ENCODE measurements at regions not wholly inside any gene's neighbourhood (a gene's known extent, or its start where the extent isn't known, plus 50 kb on each side); places are given as distances from the start of the nearest gene placed in this dataset.

DNA sequence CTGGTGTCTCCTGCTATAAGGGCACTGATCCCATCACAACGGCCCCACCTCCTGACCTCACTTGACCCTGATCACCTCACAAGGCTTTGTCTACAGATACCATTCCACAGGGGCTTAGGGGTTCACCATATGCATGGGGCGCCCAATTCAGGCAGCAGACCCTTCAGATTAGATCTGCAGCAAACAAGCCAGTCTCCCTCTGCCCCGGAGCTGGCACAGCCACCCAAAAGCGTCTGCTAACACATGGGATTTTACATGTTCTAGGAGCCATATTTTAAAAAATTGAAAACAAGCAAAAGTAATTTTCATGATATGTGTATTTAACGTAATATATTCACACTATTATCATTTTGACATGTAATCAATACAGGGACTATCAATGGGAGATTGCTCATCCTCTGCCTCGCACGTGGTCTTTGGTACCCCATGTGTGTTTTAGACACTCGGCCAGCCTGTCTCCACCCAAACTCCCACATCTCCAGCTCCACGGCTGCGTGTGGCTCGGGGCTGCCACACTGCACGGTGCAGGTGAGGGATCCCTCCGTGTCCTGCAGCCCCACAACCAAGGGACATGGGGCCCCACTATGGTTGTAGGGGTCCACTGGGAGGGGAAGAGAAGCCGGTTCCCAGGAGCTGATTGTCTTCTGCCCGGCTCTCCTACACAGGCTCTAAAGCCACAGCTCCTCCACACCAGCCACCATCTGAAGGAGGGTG, 107.6 kb downstream of the RBFOX3 start:
- Histone ChIP-seq H3K23me2 (ENCODE audit: insufficient read length, low read depth, low read length, poor library complexity, severe bottlenecking) (no peaks in the 10 kb centered on the region), H2AK5ac (ENCODE audit: insufficient read length, low read length) (no peak overlapping the region), H3K79me1 (ENCODE audit: insufficient read depth, low read depth, low read length, poor library complexity, severe bottlenecking) (no peaks in the 10 kb centered on the region), H2BK120ac (ENCODE audit: low read depth, low read length, poor library complexity, severe bottlenecking) (no peak overlapping the region), H4K8ac (replicated peaks; ENCODE audit: insufficient read length, low read depth, low read length) (no peak overlapping the region), H3K23ac (ENCODE audit: insufficient read length, low read depth, low read length) (no peak overlapping the region), H2BK5ac (ENCODE audit: insufficient read length, low read length) (no peak overlapping the region), H4K20me1 (ENCODE audit: control insufficient read depth, insufficient read depth, insufficient read length) (no peaks in the 10 kb centered on the region), H4K5ac (ENCODE audit: insufficient read length, low read depth, low read length) (no peak overlapping the region), H3K4ac (ENCODE audit: low read depth, low read length) (no peak overlapping the region), H3K56ac (ENCODE audit: insufficient read length, low read depth, low read length) (no peak overlapping the region), H3K14ac (ENCODE audit: insufficient read depth, low read length) (no peak overlapping the region), H3K79me2 (ENCODE audit: insufficient read depth, low read length) (no peaks in the 10 kb centered on the region), H3T11ph (ENCODE audit: low read length) (no peak overlapping the region), H3K9ac (ENCODE audit: extremely low read depth, insufficient read length, low read length) (no peak overlapping the region), H2BK20ac (ENCODE audit: low read depth, low read length, poor library complexity, severe bottlenecking) (no peak overlapping the region), H2AFZ (ENCODE audit: low read length) (no peak overlapping the region), H3K27me3 (ENCODE audit: insufficient read depth, low read length) (no peaks in the 10 kb centered on the region), H4K91ac (ENCODE audit: insufficient read length, low read depth, low read length) (no peak overlapping the region), H3K9me3 (ENCODE audit: control insufficient read depth, low read depth, low read length) (no peaks in the 10 kb centered on the region), H2BK12ac (ENCODE audit: insufficient read length, low read depth, low read length) (no peak overlapping the region), H2BK15ac (ENCODE audit: low read depth, low read length) (no peak overlapping the region), H3K4me1 (ENCODE audit: insufficient read depth, low read length) (no peaks in the 10 kb centered on the region), H3K27ac (ENCODE audit: insufficient read length, low read depth, low read length) (no peak overlapping the region), H3K18ac (ENCODE audit: insufficient read length, low read depth, low read length) (no peak overlapping the region), H3K4me2 (ENCODE audit: insufficient read depth, insufficient read length, low read length) (no peak overlapping the region)
- DNase-seq = no peak
- peaks cover 0 to 3% of the 10 kb centered on the region in 2 experiments; a peak in 1 of 5 replicates for H3K9me3 Mint-ChIP-seq
- WGBS (ENCODE audit: extremely low coverage, insufficient read length, low lambda C conversion rate) = no CpG with 5 or more reads among the region's 15 CpGs
- peaks cover 3 to 22% of the 10 kb centered on the region in 2 experiments; a peak in 2 of 4 replicates for H3K4me1 Mint-ChIP-seq
- peaks cover 6% of the 10 kb centered on the region for H3K27me3 Mint-ChIP-seq (ENCODE audit: low read depth)
- TF ChIP-seq, protein P1, sequence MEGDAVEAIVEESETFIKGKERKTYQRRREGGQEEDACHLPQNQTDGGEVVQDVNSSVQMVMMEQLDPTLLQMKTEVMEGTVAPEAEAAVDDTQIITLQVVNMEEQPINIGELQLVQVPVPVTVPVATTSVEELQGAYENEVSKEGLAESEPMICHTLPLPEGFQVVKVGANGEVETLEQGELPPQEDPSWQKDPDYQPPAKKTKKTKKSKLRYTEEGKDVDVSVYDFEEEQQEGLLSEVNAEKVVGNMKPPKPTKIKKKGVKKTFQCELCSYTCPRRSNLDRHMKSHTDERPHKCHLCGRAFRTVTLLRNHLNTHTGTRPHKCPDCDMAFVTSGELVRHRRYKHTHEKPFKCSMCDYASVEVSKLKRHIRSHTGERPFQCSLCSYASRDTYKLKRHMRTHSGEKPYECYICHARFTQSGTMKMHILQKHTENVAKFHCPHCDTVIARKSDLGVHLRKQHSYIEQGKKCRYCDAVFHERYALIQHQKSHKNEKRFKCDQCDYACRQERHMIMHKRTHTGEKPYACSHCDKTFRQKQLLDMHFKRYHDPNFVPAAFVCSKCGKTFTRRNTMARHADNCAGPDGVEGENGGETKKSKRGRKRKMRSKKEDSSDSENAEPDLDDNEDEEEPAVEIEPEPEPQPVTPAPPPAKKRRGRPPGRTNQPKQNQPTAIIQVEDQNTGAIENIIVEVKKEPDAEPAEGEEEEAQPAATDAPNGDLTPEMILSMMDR (conservative IDR thresholded peaks at IDR 0.05) = no peak
- H3K36me3 Mint-ChIP-seq (ENCODE audit: insufficient read depth in 1 of 3, low read depth in 3 of 3) = no peaks in the 10 kb centered on the region
- H3K4me3 Mint-ChIP-seq = no peak overlapping the region
- H3K27ac Mint-ChIP-seq = no peak overlapping the region

All from H9 (cell line).